H9 (cell line): ENCODE measurements at regions not wholly inside any gene's neighbourhood (a gene's known extent, or its start where the extent isn't known, plus 50 kb on each side); places are given as distances from the start of the nearest gene placed in this dataset.

Experiments used
- DNase-seq: peaks from one replicate; pipeline ENCODE4 v3.0.0-alpha.2; 2017
- H2AFZ ChIP-seq: one replicate; pipeline ENCODE4 v1.6.1; 2013; ENCODE audit warnings: mild to moderate bottlenecking, low read length, control low read depth, moderate library complexity
- H2AK5ac ChIP-seq: 2 replicates; pipeline ENCODE4 v1.6.1; 2013; ENCODE audit warnings: low read length, control low read depth, mixed read lengths; ENCODE audit not compliant: insufficient read length
- H2BK120ac ChIP-seq: one replicate; pipeline ENCODE4 v1.6.1; 2013; ENCODE audit warnings: low read depth, mild to moderate bottlenecking, low read length, control low read depth, inconsistent platforms; ENCODE audit not compliant: poor library complexity, severe bottlenecking
- H2BK12ac ChIP-seq: 2 replicates; pipeline ENCODE4 v1.6.1; 2013; ENCODE audit warnings: low read length, control low read depth, mixed read lengths, low read depth; ENCODE audit not compliant: insufficient read length
- H2BK15ac ChIP-seq: 2 replicates; pipeline ENCODE4 v1.6.1; 2013; ENCODE audit warnings: low read depth, low read length, control low read depth
- H2BK20ac ChIP-seq: one replicate; pipeline ENCODE4 v1.6.1; 2013; ENCODE audit warnings: low read depth, mild to moderate bottlenecking, low read length, control low read depth, inconsistent platforms; ENCODE audit not compliant: poor library complexity, severe bottlenecking
- H2BK5ac ChIP-seq: 2 replicates; pipeline ENCODE4 v1.6.1; 2013; ENCODE audit warnings: low read length, control low read depth, mixed read lengths; ENCODE audit not compliant: insufficient read length
- H3K14ac ChIP-seq: 2 replicates; pipeline ENCODE4 v1.6.1; 2013; ENCODE audit warnings: low read length, control low read depth; ENCODE audit not compliant: insufficient read depth
- H3K18ac ChIP-seq: 2 replicates; pipeline ENCODE4 v1.6.1; 2013; ENCODE audit warnings: low read depth, mild to moderate bottlenecking, mixed read lengths, low read length, control low read depth; ENCODE audit not compliant: insufficient read length
- H3K23ac ChIP-seq: 2 replicates; pipeline ENCODE4 v1.6.1; 2013; ENCODE audit warnings: low read length, control low read depth, mixed read lengths, low read depth; ENCODE audit not compliant: insufficient read length
- H3K23me2 ChIP-seq: 2 replicates; pipeline ENCODE4 v1.6.1; 2013; ENCODE audit warnings: low read depth, mild to moderate bottlenecking, mixed read lengths, low read length, control low read depth; ENCODE audit not compliant: insufficient read length, poor library complexity, severe bottlenecking
- H3K27ac ChIP-seq: 2 replicates; pipeline ENCODE4 v1.5.1; 2013; ENCODE audit warnings: low read length, control low read depth, mixed read lengths, low read depth; ENCODE audit not compliant: insufficient read length
- H3K27me3 ChIP-seq: 2 replicates; pipeline ENCODE4 v1.6.1; 2013; ENCODE audit warnings: low read length, control low read depth, inconsistent platforms; ENCODE audit not compliant: insufficient read depth
- H3K4ac ChIP-seq: 2 replicates; pipeline ENCODE4 v1.6.1; 2013; ENCODE audit warnings: low read depth, mild to moderate bottlenecking, control low read depth, inconsistent platforms, low read length, moderate library complexity
- H3K4me1 ChIP-seq: 2 replicates; pipeline ENCODE4 v1.6.1; 2013; ENCODE audit warnings: low read length, control low read depth, inconsistent platforms; ENCODE audit not compliant: insufficient read depth
- H3K4me2 ChIP-seq: 2 replicates; pipeline ENCODE4 v1.6.1; 2013; ENCODE audit warnings: low read length, control low read depth, mixed read lengths; ENCODE audit not compliant: insufficient read length, insufficient read depth
- H3K56ac ChIP-seq: 2 replicates; pipeline ENCODE4 v1.6.1; 2013; ENCODE audit warnings: low read depth, mild to moderate bottlenecking, mixed read lengths, low read length, control low read depth; ENCODE audit not compliant: insufficient read length
- H3K79me1 ChIP-seq: 2 replicates; pipeline ENCODE4 v1.6.1; 2013; ENCODE audit warnings: low read depth, mild to moderate bottlenecking, moderate library complexity, low read length, control low read depth, inconsistent platforms; ENCODE audit not compliant: insufficient read depth, poor library complexity, severe bottlenecking
- H3K79me2 ChIP-seq: 2 replicates; pipeline ENCODE4 v1.6.1; 2013; ENCODE audit warnings: low read length, control low read depth, inconsistent platforms; ENCODE audit not compliant: insufficient read depth
- H3K9ac ChIP-seq: 2 replicates; pipeline ENCODE4 v1.6.1; 2013; ENCODE audit warnings: low read length, control low read depth, mixed read lengths; ENCODE audit not compliant: insufficient read length; ENCODE audit errors: extremely low read depth
- H3K9me3 ChIP-seq: one replicate; pipeline ENCODE4 v1.6.1; 2013; ENCODE audit warnings: low read depth, low read length, inconsistent platforms; ENCODE audit not compliant: control insufficient read depth
- H3T11ph ChIP-seq: one replicate; pipeline ENCODE4 v1.6.1; 2013; ENCODE audit warnings: mild to moderate bottlenecking, low read length, control low read depth, inconsistent platforms
- H4K20me1 ChIP-seq: one replicate; pipeline ENCODE4 v1.6.1; 2013; ENCODE audit not compliant: control insufficient read depth, insufficient read length, insufficient read depth
- H4K5ac ChIP-seq: 2 replicates; pipeline ENCODE4 v1.6.1; 2013; ENCODE audit warnings: low read depth, mild to moderate bottlenecking, mixed read lengths, low read length, control low read depth; ENCODE audit not compliant: insufficient read length
- H4K8ac ChIP-seq: replicated peaks from 2 replicates; pipeline ENCODE4 v1.6.1; 2013; ENCODE audit warnings: low read length, control low read depth, mixed read lengths, low read depth; ENCODE audit not compliant: insufficient read length
- H4K91ac ChIP-seq: 2 replicates; pipeline ENCODE4 v1.6.1; 2013; ENCODE audit warnings: low read depth, mild to moderate bottlenecking, moderate library complexity, mixed read lengths, low read length, control low read depth; ENCODE audit not compliant: insufficient read length
- H3K27ac Mint-ChIP-seq, 3 experiments: 2 replicates in 2 of 3; 3 replicates in 1 of 3; pipeline ENCODE4 v1.8.0; 2020 to 2021; ENCODE audit warnings: mixed read lengths in 3 of 3, mild to moderate bottlenecking in 1 of 3, moderate library complexity in 1 of 3
- H3K27me3 Mint-ChIP-seq: 2 replicates; pipeline ENCODE4 v1.8.0; 2021; ENCODE audit warnings: low read depth, mild to moderate bottlenecking, moderate library complexity, mixed read lengths
- H3K36me3 Mint-ChIP-seq, 3 experiments: 2 replicates in 2 of 3; 3 replicates in 1 of 3; pipeline ENCODE4 v1.8.0; 2020 to 2021; ENCODE audit warnings: low read depth in 3 of 3, mixed read lengths in 3 of 3; ENCODE audit not compliant: insufficient read depth in 1 of 3
- H3K4me1 Mint-ChIP-seq, 2 experiments: 2 replicates each; pipeline ENCODE4 v1.8.0; 2020; ENCODE audit warnings: mixed read lengths in 2 of 2
- H3K4me3 Mint-ChIP-seq, 2 experiments: 2 replicates in 1 of 2; 3 replicates in 1 of 2; pipeline ENCODE4 v1.8.0; 2020 to 2021; ENCODE audit warnings: mild to moderate bottlenecking in 2 of 2, mixed read lengths in 2 of 2, moderate library complexity in 1 of 2
- H3K9me3 Mint-ChIP-seq, 2 experiments: 2 replicates in 1 of 2; 3 replicates in 1 of 2; pipeline ENCODE4 v1.8.0; 2020; ENCODE audit warnings: mild to moderate bottlenecking in 2 of 2, mixed read lengths in 2 of 2, moderate library complexity in 1 of 2
- WGBS: extraction: QIAGEN DNeasy Blood & Tissue Kit; methylation state at CpG from one replicate; pipeline ENCODE4 v1.1.7; 2013; ENCODE audit warnings: missing lambda C conversion rate, low lambda C conversion rate, mixed read lengths; ENCODE audit not compliant: insufficient read length; ENCODE audit errors: extremely low coverage; 5-methylcytosine and 5-hydroxymethylcytosine counted together
- TF ChIP-seq, protein P1 (sequence below): fragments of 200-600 bp; sonication (generic); conservative IDR thresholded peaks from 3 replicates; pipeline ENCODE4 v1.8.0; 2021; ENCODE audit warnings: antibody characterized with exemption, mild to moderate bottlenecking

DNA sequence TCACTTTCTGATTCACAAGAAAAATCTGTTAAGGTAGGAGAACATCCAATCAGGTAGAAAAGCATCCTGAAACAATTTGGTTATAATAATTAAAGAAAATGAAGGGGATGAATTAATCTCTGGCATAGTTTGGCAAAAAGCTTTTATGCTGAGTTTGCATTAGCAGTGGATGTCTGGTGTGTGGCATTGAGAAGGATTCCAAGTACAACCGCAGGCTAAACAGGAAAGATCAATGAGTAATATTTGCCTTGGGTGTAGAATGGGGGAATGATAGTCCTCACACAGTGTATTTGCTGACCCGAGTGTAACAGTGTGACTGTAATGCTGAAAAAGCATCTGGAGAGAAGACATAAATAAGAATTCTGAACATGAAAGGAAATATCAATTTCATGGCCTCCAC is 68.3 kb upstream of the SESTD1 start:
- no peak overlapping the region for H2BK120ac ChIP-seq
- H3K36me3 Mint-ChIP-seq: peaks cover 0 to 4% (median 2%) of the 10 kb centered on the region in 3 experiments; a peak in 2 of 7 replicates
- no peak overlapping the region for H2AK5ac ChIP-seq
- H3K4me1 ChIP-seq: peaks cover 2% of the 10 kb centered on the region; the same call in 1 of the 2 replicates
- H3K23me2 ChIP-seq: no peaks in the 10 kb centered on the region
- H2BK12ac ChIP-seq: no peak overlapping the region
- no peak overlapping the region for H4K8ac ChIP-seq
- no peaks in the 10 kb centered on the region for H3K79me1 ChIP-seq
- no peak overlapping the region for H3K23ac ChIP-seq
- no peak overlapping the region for H3K4me2 ChIP-seq
- H3K9ac ChIP-seq: no peak overlapping the region
- no peak overlapping the region for H3K27ac Mint-ChIP-seq
- H4K5ac ChIP-seq: no peak overlapping the region
- no peak overlapping the region for H3K4ac ChIP-seq
- no peak overlapping the region for H3T11ph ChIP-seq
- no peaks in the 10 kb centered on the region for H3K79me2 ChIP-seq
- peaks cover 6 to 12% of the 10 kb centered on the region in 2 experiments; a peak in 3 of 5 replicates for H3K9me3 Mint-ChIP-seq
- no peak overlapping the region for H3K56ac ChIP-seq
- no peaks in the 10 kb centered on the region for H3K27me3 ChIP-seq
- TF ChIP-seq, protein P1, sequence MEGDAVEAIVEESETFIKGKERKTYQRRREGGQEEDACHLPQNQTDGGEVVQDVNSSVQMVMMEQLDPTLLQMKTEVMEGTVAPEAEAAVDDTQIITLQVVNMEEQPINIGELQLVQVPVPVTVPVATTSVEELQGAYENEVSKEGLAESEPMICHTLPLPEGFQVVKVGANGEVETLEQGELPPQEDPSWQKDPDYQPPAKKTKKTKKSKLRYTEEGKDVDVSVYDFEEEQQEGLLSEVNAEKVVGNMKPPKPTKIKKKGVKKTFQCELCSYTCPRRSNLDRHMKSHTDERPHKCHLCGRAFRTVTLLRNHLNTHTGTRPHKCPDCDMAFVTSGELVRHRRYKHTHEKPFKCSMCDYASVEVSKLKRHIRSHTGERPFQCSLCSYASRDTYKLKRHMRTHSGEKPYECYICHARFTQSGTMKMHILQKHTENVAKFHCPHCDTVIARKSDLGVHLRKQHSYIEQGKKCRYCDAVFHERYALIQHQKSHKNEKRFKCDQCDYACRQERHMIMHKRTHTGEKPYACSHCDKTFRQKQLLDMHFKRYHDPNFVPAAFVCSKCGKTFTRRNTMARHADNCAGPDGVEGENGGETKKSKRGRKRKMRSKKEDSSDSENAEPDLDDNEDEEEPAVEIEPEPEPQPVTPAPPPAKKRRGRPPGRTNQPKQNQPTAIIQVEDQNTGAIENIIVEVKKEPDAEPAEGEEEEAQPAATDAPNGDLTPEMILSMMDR: no peak
- no peak overlapping the region for H4K91ac ChIP-seq
- no peak overlapping the region for H2BK20ac ChIP-seq
- no peak overlapping the region for H2BK5ac ChIP-seq
- no peak overlapping the region for H2BK15ac ChIP-seq
- DNase-seq: no peak
- peaks cover 20 to 21% of the 10 kb centered on the region in 2 experiments for H3K4me1 Mint-ChIP-seq
- no peak overlapping the region for H2AFZ ChIP-seq
- no peak overlapping the region for H3K14ac ChIP-seq
- WGBS: no CpG with 5 or more reads among the region's 2 CpGs
- H3K4me3 Mint-ChIP-seq: no peak overlapping the region
- H3K9me3 ChIP-seq: no peaks in the 10 kb centered on the region
- H3K27ac ChIP-seq: no peak overlapping the region
- H4K20me1 ChIP-seq: no peaks in the 10 kb centered on the region
- no peaks in the 10 kb centered on the region for H3K27me3 Mint-ChIP-seq
- H3K18ac ChIP-seq: no peak overlapping the region
